ENCODE measurements at regions not wholly inside any gene's neighbourhood (a gene's known extent, or its start where the extent isn't known, plus 50 kb on each side); places are given as distances from the start of the nearest gene placed in this dataset.

DNA sequence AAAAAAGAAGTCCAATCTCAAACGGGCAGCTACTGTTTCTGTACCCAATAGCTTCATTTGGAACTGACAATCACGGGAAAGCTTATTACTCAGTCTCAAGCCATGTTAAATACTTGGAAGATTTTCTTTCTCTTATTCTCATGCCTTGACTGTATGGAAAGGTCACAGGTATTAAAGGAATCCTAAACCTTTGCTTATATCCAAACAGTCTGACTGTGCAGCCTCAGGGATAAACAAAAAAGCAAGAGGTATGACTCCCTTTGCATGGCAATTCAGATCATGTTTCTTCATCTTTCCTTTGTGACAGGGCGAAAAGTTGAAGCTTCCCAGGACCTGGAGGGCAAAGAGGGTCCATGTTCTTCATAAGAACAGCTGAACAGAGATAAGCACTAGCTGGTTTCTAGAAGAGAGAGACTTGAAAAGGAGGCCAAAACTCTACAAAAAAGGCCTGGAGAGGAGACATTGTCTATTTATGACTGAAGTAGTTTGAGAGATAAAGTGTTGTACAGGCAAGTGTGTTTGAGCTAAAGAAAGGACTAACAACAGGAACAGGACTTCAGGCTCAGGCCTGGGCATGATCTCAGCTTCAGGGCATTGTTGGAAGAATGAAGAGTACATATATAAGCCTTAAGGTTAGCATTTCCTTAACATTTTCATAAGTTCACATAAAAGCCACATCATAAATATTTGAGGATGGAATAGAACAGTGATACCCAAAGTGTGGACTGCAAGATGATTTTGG is 231.0 kb upstream of the THRB start:
- TF ChIP-seq ZSCAN23 (tag by site-specific recombination; IDR thresholded peaks at IDR 0.05) (no peak), ZEB2 (tag by site-specific recombination; IDR thresholded peaks at IDR 0.05) (no peak), ZNF114 (tag by site-specific recombination; IDR thresholded peaks at IDR 0.05) (no peak), ZNF184 (tag by site-specific recombination; IDR thresholded peaks at IDR 0.05) (no peak), TCF7L2 (IDR thresholded peaks at IDR 0.05; ENCODE audit: borderline replicate concordance, low read depth, low read length) (no peak), GLIS1 (tag by site-specific recombination; IDR thresholded peaks at IDR 0.05) (no peak), ZNF707 (tag by site-specific recombination; IDR thresholded peaks at IDR 0.05) (no peak), BCL11A (tag by site-specific recombination; IDR thresholded peaks at IDR 0.05; ENCODE audit: low read depth) (no peak), ZSCAN30 (tag by site-specific recombination; IDR thresholded peaks at IDR 0.05) (no peak)
- TF ChIP-seq, protein P1, sequence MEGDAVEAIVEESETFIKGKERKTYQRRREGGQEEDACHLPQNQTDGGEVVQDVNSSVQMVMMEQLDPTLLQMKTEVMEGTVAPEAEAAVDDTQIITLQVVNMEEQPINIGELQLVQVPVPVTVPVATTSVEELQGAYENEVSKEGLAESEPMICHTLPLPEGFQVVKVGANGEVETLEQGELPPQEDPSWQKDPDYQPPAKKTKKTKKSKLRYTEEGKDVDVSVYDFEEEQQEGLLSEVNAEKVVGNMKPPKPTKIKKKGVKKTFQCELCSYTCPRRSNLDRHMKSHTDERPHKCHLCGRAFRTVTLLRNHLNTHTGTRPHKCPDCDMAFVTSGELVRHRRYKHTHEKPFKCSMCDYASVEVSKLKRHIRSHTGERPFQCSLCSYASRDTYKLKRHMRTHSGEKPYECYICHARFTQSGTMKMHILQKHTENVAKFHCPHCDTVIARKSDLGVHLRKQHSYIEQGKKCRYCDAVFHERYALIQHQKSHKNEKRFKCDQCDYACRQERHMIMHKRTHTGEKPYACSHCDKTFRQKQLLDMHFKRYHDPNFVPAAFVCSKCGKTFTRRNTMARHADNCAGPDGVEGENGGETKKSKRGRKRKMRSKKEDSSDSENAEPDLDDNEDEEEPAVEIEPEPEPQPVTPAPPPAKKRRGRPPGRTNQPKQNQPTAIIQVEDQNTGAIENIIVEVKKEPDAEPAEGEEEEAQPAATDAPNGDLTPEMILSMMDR (tag by site-specific recombination; IDR thresholded peaks at IDR 0.05): no peak
- TF ChIP-seq, protein P2, sequence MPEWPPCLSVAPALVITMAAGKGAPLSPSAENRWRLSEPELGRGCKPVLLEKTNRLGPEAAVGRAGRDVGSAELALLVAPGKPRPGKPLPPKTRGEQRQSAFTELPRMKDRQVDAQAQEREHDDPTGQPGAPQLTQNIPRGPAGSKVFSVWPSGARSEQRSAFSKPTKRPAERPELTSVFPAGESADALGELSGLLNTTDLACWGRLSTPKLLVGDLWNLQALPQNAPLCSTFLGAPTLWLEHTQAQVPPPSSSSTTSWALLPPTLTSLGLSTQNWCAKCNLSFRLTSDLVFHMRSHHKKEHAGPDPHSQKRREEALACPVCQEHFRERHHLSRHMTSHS (tag by site-specific recombination; IDR thresholded peaks at IDR 0.05): no peak
- TF ChIP-seq, protein P3, sequence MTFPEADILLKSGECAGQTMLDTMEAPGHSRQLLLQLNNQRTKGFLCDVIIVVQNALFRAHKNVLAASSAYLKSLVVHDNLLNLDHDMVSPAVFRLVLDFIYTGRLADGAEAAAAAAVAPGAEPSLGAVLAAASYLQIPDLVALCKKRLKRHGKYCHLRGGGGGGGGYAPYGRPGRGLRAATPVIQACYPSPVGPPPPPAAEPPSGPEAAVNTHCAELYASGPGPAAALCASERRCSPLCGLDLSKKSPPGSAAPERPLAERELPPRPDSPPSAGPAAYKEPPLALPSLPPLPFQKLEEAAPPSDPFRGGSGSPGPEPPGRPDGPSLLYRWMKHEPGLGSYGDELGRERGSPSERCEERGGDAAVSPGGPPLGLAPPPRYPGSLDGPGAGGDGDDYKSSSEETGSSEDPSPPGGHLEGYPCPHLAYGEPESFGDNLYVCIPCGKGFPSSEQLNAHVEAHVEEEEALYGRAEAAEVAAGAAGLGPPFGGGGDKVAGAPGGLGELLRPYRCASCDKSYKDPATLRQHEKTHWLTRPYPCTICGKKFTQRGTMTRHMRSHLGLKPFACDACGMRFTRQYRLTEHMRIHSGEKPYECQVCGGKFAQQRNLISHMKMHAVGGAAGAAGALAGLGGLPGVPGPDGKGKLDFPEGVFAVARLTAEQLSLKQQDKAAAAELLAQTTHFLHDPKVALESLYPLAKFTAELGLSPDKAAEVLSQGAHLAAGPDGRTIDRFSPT (tag by site-specific recombination; IDR thresholded peaks at IDR 0.05): no peak
- TF ChIP-seq, protein P4, sequence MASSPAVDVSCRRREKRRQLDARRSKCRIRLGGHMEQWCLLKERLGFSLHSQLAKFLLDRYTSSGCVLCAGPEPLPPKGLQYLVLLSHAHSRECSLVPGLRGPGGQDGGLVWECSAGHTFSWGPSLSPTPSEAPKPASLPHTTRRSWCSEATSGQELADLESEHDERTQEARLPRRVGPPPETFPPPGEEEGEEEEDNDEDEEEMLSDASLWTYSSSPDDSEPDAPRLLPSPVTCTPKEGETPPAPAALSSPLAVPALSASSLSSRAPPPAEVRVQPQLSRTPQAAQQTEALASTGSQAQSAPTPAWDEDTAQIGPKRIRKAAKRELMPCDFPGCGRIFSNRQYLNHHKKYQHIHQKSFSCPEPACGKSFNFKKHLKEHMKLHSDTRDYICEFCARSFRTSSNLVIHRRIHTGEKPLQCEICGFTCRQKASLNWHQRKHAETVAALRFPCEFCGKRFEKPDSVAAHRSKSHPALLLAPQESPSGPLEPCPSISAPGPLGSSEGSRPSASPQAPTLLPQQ (tag by site-specific recombination; IDR thresholded peaks at IDR 0.05): no peak

Data from HEK293 (cell line).